Vagina (tissue), 2 donors: ENCODE measurements at regions not wholly inside any gene's neighbourhood (a gene's known extent, or its start where the extent isn't known, plus 50 kb on each side); places are given as distances from the start of the nearest gene placed in this dataset.

Experiments
- DNase-seq, 2 donors: peaks; one replicate each; pipeline ENCODE4 v3.0.0-alpha.2; 2017; ENCODE audit errors: extremely low spot score in 2 of 2
- H3K27ac ChIP-seq: fragments of 200-600 bp; sonication (generic); one replicate; pipeline ENCODE4 v1.5.1; 2019
- H3K27me3 ChIP-seq: fragments of 200-600 bp; sonication (generic); one replicate; pipeline ENCODE4 v1.5.1; 2019
- H3K36me3 ChIP-seq, 2 donors: fragments of 200-600 bp; sonication (generic); one replicate each; pipeline ENCODE4 v1.5.1; 2017 to 2019
- H3K4me1 ChIP-seq: fragments of 200-600 bp; sonication (generic); one replicate; pipeline ENCODE4 v1.5.1; 2019
- H3K4me3 ChIP-seq, 2 donors: fragments of 200-600 bp; sonication (generic); 1 replicate in 1 of 2; 2 replicates in 1 of 2; pipeline ENCODE4 v1.5.1; 2016 to 2019
- H3K9me3 ChIP-seq: fragments of 200-600 bp; sonication (generic); one replicate; pipeline ENCODE4 v1.5.1; 2019
- CTCF ChIP-seq, 3 experiments: fragments of 450-650 bp in 2 of 3; fragments of 200-600 bp in 1 of 3; sonication (generic) in 1 of 3; IDR thresholded peaks; one replicate each; pipeline ENCODE4 v1.5.1; 2017 to 2019; ENCODE audit warnings: antibody characterized with exemption in 3 of 3, mild to moderate bottlenecking in 2 of 3, moderate library complexity in 2 of 3
- POLR2A ChIP-seq, 2 donors: fragments of 450-650 bp; IDR thresholded peaks; one replicate each; pipeline ENCODE4 v1.6.1; 2017; ENCODE audit warnings: antibody characterized with exemption in 2 of 2, mild to moderate bottlenecking in 2 of 2, moderate library complexity in 2 of 2
- POLR2AphosphoS5 ChIP-seq, 2 donors: sonication (generic); formaldehyde crosslinking; IDR thresholded peaks; one replicate each; pipeline ENCODE4 v1.9.0; 2017; ENCODE audit warnings: antibody characterized with exemption in 2 of 2, mild to moderate bottlenecking in 2 of 2, low read depth in 1 of 2; ENCODE audit not compliant: insufficient read depth in 1 of 2
- intact Hi-C: fragments of 100-400 bp; cut with DNase I; formaldehyde crosslinking; loops from one replicate; pipeline ENCODE4 v1.15.1; 2023

GRCh38 chr11:28965819-28966218 lies 857.6 kb downstream of the METTL15 start:
- no peak for DNase-seq
- H3K27ac ChIP-seq, result no peak overlapping the region
- no peak overlapping the region for H3K4me3 ChIP-seq
- intact Hi-C loops, result no loop called here
- H3K27me3 ChIP-seq, result no peaks in the 10 kb centered on the region
- H3K4me1 ChIP-seq, result no peaks in the 10 kb centered on the region
- TF ChIP-seq CTCF (IDR thresholded peaks at IDR 0.05) (no peak), POLR2A (IDR thresholded peaks at IDR 0.05) (no peak), POLR2AphosphoS5 (IDR thresholded peaks at IDR 0.05; ENCODE audit: insufficient read depth in 1 of 2, low read depth in 1 of 2) (no peak)
- no peaks in the 10 kb centered on the region for H3K9me3 ChIP-seq
- no peaks in the 10 kb centered on the region for H3K36me3 ChIP-seq

- H3K27ac ChIP-seq, result no peak overlapping the region
- no peaks in the 10 kb centered on the region for H3K9me3 ChIP-seq
- H3K27me3 ChIP-seq, result no peaks in the 10 kb centered on the region
- H3K4me3 ChIP-seq, result no peak overlapping the region
- H3K36me3 ChIP-seq, result no peaks in the 10 kb centered on the region
- no peak for DNase-seq
- TF ChIP-seq CTCF (IDR thresholded peaks at IDR 0.05) (no peak), POLR2AphosphoS5 (IDR thresholded peaks at IDR 0.05; ENCODE audit: insufficient read depth in 1 of 2, low read depth in 1 of 2) (no peak), POLR2A (IDR thresholded peaks at IDR 0.05) (no peak)
- intact Hi-C loops, result no loop called here
- no peaks in the 10 kb centered on the region for H3K4me1 ChIP-seq
Observed at GRCh38 chr11:28964811-28965210, 856.6 kb downstream of the METTL15 start.

DNA sequence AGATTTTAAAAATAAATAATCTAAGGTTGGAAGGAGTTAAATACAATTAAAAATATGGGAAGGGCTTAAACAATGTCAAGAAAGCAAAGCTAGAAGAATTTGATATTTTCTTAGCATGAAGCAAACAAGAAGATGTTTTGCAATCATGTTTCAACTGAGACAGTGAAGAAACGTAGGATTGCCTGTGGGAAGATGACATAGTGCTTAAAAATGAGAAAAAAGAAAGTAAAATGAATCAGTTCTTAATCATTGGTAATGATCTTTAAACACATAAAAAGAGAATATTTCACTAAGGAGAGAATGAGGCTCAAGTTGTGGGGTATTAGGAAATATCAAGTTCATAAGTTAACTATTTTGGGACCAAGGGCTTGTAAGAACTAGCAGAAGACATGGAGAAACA lies 855.0 kb downstream of the METTL15 start:
- no peak for TF ChIP-seq POLR2AphosphoS5 (IDR thresholded peaks at IDR 0.05; ENCODE audit: insufficient read depth in 1 of 2, low read depth in 1 of 2)
- TF ChIP-seq POLR2A (IDR thresholded peaks at IDR 0.05), result no peak
- TF ChIP-seq CTCF (IDR thresholded peaks at IDR 0.05), result no peak
- intact Hi-C loops, result no loop called here
- H3K36me3 ChIP-seq, result no peaks in the 10 kb centered on the region
- H3K9me3 ChIP-seq, result no peaks in the 10 kb centered on the region
- no peak for DNase-seq
- H3K27me3 ChIP-seq, result no peaks in the 10 kb centered on the region
- H3K4me3 ChIP-seq, result no peak overlapping the region
- H3K4me1 ChIP-seq, result no peaks in the 10 kb centered on the region
- H3K27ac ChIP-seq, result no peak overlapping the region

GRCh38 chr11:28962502-28962901 lies 854.3 kb downstream of the METTL15 start:
- Histone ChIP-seq H3K4me3 (no peak overlapping the region), H3K4me1 (no peaks in the 10 kb centered on the region), H3K9me3 (no peaks in the 10 kb centered on the region), H3K27me3 (no peaks in the 10 kb centered on the region), H3K27ac (no peak overlapping the region), H3K36me3 (no peaks in the 10 kb centered on the region)
- no peak for DNase-seq
- intact Hi-C loops, result no loop called here
- TF ChIP-seq CTCF (IDR thresholded peaks at IDR 0.05) (no peak), POLR2AphosphoS5 (IDR thresholded peaks at IDR 0.05; ENCODE audit: insufficient read depth in 1 of 2, low read depth in 1 of 2) (no peak), POLR2A (IDR thresholded peaks at IDR 0.05) (no peak)

DNA sequence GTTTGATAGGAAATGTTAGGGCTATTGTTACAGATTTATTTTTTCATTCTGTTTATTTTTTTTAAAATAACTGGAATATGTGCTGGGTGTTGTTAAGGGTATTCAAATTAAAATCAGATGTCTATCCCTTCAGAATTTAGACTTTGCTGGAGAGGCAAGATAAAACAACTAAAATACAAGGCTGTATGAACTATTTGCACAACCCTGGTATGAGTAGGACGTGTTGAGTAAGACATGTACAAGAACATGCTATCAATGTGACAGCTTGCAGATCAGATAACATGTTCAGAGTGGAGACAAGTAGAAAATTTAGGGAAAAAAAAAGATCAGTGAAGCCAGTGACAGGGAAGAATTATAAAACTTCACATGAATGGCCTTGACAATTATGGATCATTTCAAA lies 853.5 kb downstream of the METTL15 start:
- no peak for DNase-seq
- intact Hi-C loops, result no loop called here
- no peaks in the 10 kb centered on the region for H3K4me1 ChIP-seq
- TF ChIP-seq POLR2A (IDR thresholded peaks at IDR 0.05) (no peak), CTCF (IDR thresholded peaks at IDR 0.05) (no peak), POLR2AphosphoS5 (IDR thresholded peaks at IDR 0.05; ENCODE audit: insufficient read depth in 1 of 2, low read depth in 1 of 2) (no peak)
- no peak overlapping the region for H3K27ac ChIP-seq
- no peaks in the 10 kb centered on the region for H3K9me3 ChIP-seq
- no peaks in the 10 kb centered on the region for H3K27me3 ChIP-seq
- H3K36me3 ChIP-seq, result no peaks in the 10 kb centered on the region
- no peak overlapping the region for H3K4me3 ChIP-seq
